HFF-Myc (cell line): ENCODE measurements at regions not wholly inside any gene's neighbourhood (a gene's known extent, or its start where the extent isn't known, plus 50 kb on each side); places are given as distances from the start of the nearest gene placed in this dataset.

Experiments used
- DNase-seq: peaks from one replicate; pipeline ENCODE4 v3.0.0-alpha.2; 2011; ENCODE audit warnings: low read depth; ENCODE audit errors: extremely low read depth
- H3K4me3 ChIP-seq: replicated peaks from 2 replicates; pipeline ENCODE4 v1.5.1; 2011; ENCODE audit warnings: low read depth, mild to moderate bottlenecking, control low read depth, low read length
- CTCF ChIP-seq: IDR thresholded peaks from 2 replicates; pipeline ENCODE4 v1.5.1; 2012; ENCODE audit warnings: mild to moderate bottlenecking, low read depth, low read length, control low read depth; ENCODE audit errors: missing control alignments

- no peak for DNase-seq
- no peak overlapping the region for H3K4me3 ChIP-seq
- no peak for TF ChIP-seq CTCF
These were observed 158.0 kb upstream of the MIR17HG start for GRCh38 chr13:91189506-91189905.

- no peak for TF ChIP-seq CTCF
- DNase-seq, result no peak
- H3K4me3 ChIP-seq, result no peak overlapping the region
These were observed 154.1 kb upstream of the MIR17HG start for GRCh38 chr13:91193358-91193757.

GRCh38 chr13:91195789-91196188 is 151.7 kb upstream of the MIR17HG start:
- no peak overlapping the region for H3K4me3 ChIP-seq
- no peak for DNase-seq
- TF ChIP-seq CTCF, result no peak

GRCh38 chr13:91196958-91197357 is 150.5 kb upstream of the MIR17HG start:
- no peak for TF ChIP-seq CTCF
- DNase-seq, result no peak
- H3K4me3 ChIP-seq, result no peak overlapping the region

- DNase-seq, result no peak
- no peak overlapping the region for H3K4me3 ChIP-seq
- no peak for TF ChIP-seq CTCF
These were observed 147.6 kb upstream of the MIR17HG start for GRCh38 chr13:91199866-91200265.

GRCh38 chr13:91200486-91200885 is 147.0 kb upstream of the MIR17HG start:
- H3K4me3 ChIP-seq, result no peak overlapping the region
- DNase-seq, result no peak
- TF ChIP-seq CTCF, result no peak

GRCh38 chr13:91203430-91203829 is 144.1 kb upstream of the MIR17HG start:
- TF ChIP-seq CTCF, result no peak
- H3K4me3 ChIP-seq, result no peak overlapping the region
- no peak for DNase-seq
